ENCODE measurements at regions not wholly inside any gene's neighbourhood (a gene's known extent, or its start where the extent isn't known, plus 50 kb on each side); places are given as distances from the start of the nearest gene placed in this dataset.
"Not testable (repeated sequence)": the region's sequence is repeated elsewhere in the genome, so short reads cannot be mapped to it uniquely, and the experiment has no call there.

- TF ChIP-seq, protein P1, sequence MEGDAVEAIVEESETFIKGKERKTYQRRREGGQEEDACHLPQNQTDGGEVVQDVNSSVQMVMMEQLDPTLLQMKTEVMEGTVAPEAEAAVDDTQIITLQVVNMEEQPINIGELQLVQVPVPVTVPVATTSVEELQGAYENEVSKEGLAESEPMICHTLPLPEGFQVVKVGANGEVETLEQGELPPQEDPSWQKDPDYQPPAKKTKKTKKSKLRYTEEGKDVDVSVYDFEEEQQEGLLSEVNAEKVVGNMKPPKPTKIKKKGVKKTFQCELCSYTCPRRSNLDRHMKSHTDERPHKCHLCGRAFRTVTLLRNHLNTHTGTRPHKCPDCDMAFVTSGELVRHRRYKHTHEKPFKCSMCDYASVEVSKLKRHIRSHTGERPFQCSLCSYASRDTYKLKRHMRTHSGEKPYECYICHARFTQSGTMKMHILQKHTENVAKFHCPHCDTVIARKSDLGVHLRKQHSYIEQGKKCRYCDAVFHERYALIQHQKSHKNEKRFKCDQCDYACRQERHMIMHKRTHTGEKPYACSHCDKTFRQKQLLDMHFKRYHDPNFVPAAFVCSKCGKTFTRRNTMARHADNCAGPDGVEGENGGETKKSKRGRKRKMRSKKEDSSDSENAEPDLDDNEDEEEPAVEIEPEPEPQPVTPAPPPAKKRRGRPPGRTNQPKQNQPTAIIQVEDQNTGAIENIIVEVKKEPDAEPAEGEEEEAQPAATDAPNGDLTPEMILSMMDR (IDR thresholded peaks at IDR 0.05 in 2 of 3, conservative IDR thresholded peaks at IDR 0.05 in 1 of 3; ENCODE audit: borderline replicate concordance in 1 of 3, insufficient read depth in 1 of 3, low read depth in 2 of 3, low read length in 2 of 3): not testable (repeated sequence)
- not testable (repeated sequence) for TF ChIP-seq ZBTB33 (IDR thresholded peaks at IDR 0.05; ENCODE audit: extremely low read depth, insufficient replicate concordance, low read length); REST (IDR thresholded peaks at IDR 0.05; ENCODE audit: low read depth); EZH2 (IDR thresholded peaks at IDR 0.05); MAX (IDR thresholded peaks at IDR 0.05); POLR2AphosphoS5 (IDR thresholded peaks at IDR 0.05; ENCODE audit: low read depth, low read length); TCF7L2 (IDR thresholded peaks at IDR 0.05; ENCODE audit: borderline replicate concordance, extremely low read depth, insufficient read depth, insufficient read length); ZNF274 (IDR thresholded peaks at IDR 0.05; ENCODE audit: low read depth, low read length); YY1 (IDR thresholded peaks at IDR 0.05; ENCODE audit: extremely low read depth, insufficient replicate concordance, low read depth, low read length); EGR1 (IDR thresholded peaks at IDR 0.05; ENCODE audit: low read depth); SRF (IDR thresholded peaks at IDR 0.05; ENCODE audit: low read depth); POLR2A (IDR thresholded peaks at IDR 0.05; ENCODE audit: borderline replicate concordance, extremely low read depth, insufficient read depth, insufficient read length)
- peak; percentile 41; the same call in 1 of the 2 replicates for TF ChIP-seq FOSL1 (IDR thresholded peaks at IDR 0.05; ENCODE audit: low read depth)
- TF ChIP-seq, protein P2, sequence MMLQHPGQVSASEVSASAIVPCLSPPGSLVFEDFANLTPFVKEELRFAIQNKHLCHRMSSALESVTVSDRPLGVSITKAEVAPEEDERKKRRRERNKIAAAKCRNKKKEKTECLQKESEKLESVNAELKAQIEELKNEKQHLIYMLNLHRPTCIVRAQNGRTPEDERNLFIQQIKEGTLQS (IDR thresholded peaks at IDR 0.05): not testable (repeated sequence)
These were observed 97.0 kb upstream of the NAA35 start for GRCh38 chr9:85843949-85844348.

Data from HCT116 (cell line).